Right ventricle myocardium inferior (tissue), 1 donor: ENCODE measurements at regions not wholly inside any gene's neighbourhood (a gene's known extent, or its start where the extent isn't known, plus 50 kb on each side); places are given as distances from the start of the nearest gene placed in this dataset.

Experiments
- ATAC-seq: fragments of 200-7000 bp; cut with Tn5 transposase; one replicate; pipeline ENCODE4 v1.9.1; 2020; ENCODE audit warnings: mild to moderate bottlenecking, moderate library complexity
- DNase-seq: peaks from one replicate; pipeline ENCODE4 v3.0.0; 2021; ENCODE audit errors: missing footprints
- intact Hi-C: fragments of 100-400 bp; cut with DNase I; formaldehyde crosslinking; loops from one replicate; pipeline ENCODE4 v1.11.0; 2022
- donor health status: DM: no; HTN: yes; CAD: no; lungs with severe emphysema.

DNA sequence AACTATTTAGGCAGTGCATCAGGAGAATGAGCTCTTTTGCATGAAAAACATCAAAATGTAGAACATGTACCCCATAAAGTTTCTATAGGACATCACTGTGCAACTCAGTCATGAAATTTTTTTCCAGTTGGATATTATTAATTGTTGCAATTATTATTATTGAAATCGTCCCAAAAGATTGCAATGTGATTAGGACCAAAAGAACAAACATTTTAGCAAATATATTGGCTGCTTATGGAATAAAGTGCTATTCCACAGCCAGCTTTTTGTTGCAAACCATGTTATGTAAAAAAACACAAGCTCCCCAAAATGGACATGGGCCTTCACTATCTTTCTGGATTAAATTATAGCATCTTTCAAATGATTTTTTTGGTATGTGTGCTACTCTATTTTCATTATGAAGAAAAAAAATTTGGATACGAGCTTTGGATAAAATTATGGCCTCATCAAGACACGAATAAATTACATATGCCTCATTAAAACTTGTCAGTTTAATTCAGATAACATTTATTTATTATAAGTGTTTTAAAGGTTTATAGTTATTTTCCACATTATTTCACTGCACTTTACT, 262.7 kb upstream of the TCF21 start:
- ATAC-seq (no peak), DNase-seq (no peak)
- intact Hi-C loops: no loop called here

DNA sequence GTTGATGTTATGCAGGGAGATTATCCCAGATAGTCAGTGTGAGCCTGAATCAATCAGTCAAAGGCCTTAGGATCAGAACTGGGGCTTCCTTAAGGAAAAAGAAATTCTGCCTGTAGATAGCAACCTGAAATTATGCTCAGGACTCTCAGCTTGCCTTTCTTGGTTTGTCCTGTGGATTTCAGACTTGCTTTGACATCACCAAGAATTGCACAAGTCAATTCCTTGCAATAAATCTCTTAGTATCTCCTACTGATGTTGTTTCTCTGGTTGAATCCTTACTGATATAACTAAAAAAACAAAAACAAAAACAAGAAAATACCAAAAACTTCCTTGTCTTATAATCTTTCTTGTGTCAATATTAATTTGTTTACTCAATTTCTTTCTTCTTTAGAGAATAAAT, 258.9 kb upstream of the TCF21 start:
- no peak for ATAC-seq
- intact Hi-C loops: no loop called here
- DNase-seq: no peak

DNA sequence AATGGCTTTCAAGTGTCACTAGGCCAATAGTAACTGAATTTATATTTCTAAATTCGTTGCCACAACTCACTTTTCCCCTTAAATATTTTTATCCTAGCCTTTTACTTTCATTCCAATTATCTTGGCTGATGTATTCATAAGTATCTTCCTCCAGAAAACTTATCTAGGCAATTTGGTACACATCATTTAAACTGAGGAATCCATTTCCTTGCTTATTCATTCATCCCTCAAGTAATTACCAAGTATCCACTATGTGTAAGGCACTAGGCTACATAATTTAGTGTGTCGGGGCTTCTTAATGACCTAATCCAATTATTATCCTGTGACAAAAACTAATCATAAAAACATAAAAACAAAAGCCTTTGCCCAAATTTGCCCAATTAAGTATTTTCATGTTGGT, 258.3 kb upstream of the TCF21 start:
- intact Hi-C loops: no loop called here
- ATAC-seq (no peak), DNase-seq (no peak)

GRCh38 chr6:133631421-133631820, 257.5 kb upstream of the TCF21 start:
- ATAC-seq: no peak

DNA sequence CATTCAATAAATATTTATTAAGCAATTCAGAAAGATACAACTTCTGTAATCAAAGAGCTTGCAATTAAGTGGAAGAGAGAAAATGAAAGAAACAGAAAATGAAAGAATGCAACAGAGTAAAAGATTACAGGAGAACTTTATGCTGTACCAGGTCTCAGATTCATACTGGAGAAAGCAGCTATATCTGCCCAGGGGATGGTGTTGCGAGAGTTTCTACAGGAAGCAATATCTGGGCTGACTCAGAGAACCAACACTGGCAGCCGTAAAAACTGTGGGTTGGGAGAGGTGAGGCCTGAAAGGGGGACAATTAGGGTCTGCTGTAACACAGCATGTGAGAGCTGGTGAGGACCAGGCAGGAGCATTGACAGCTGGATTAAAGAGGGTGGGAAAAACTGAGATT, 256.7 kb upstream of the TCF21 start:
- ATAC-seq (no peak), DNase-seq (no peak)
- intact Hi-C loops: no loop called here

More at GRCh38 chr6:133631421-133631820, 257.5 kb upstream of the TCF21 start:
- intact Hi-C loops: no loop called here
- DNase-seq: no peak

- ATAC-seq (no peak), DNase-seq (no peak)
- intact Hi-C loops: no loop called here
Observed at GRCh38 chr6:133632906-133633305, 256.0 kb upstream of the TCF21 start.

GRCh38 chr6:133634474-133634873, 254.4 kb upstream of the TCF21 start:
- intact Hi-C loops: no loop called here
- ATAC-seq (no peak), DNase-seq (no peak)

GRCh38 chr6:133635447-133635846, 253.5 kb upstream of the TCF21 start:
- DNase-seq (no peak), ATAC-seq (no peak)
- intact Hi-C loops: no loop called here

GRCh38 chr6:133637436-133637835, 251.5 kb upstream of the TCF21 start:
- intact Hi-C loops: no loop called here
- DNase-seq (no peak), ATAC-seq (no peak)

DNA sequence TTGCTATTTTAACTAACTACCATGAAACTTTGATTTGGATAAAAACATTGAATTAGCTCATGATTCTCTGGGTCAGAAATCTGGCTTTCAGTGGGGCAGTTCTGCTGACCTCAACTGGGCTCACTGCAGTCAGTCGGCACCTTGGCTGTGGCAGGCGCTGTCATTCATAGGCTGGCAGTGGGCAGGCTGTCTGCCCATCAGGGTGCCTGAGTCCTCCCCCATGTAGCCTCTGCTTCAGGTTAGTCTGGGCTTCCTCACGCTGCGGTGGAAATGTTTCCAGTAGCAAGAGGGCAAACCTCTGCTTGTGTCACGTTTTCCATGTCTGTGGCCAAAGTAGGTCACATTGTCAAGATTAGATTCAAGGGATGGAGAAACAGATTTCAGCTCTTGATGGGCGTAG, 251.0 kb upstream of the TCF21 start:
- intact Hi-C loops: no loop called here
- DNase-seq (no peak), ATAC-seq (no peak)

DNA sequence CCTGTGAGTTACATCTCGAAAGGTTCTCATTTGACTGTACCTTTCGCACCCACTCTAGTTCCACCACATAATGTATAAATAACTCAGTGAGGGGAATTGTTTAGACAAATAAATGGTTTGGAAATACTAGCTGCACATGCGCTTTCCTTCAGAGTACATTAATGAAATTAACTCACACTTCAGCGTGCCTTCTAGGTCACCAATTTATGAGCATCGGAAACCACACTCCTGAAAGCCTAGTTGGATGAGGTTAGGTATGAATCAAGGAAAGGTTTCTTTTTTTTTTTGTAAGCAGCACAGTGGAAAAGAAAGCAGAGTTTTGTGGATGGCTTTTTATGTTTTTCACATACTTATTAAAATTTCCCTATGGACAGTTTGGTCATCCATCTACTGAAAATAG, 247.8 kb upstream of the TCF21 start:
- ATAC-seq (no peak), DNase-seq (no peak)
- intact Hi-C loops: no loop called here

- ATAC-seq (no peak), DNase-seq (no peak)
- intact Hi-C loops: no loop called here
Observed at GRCh38 chr6:133644548-133644891, 244.4 kb upstream of the TCF21 start.

GRCh38 chr6:133644892-133645619, 243.9 kb upstream of the TCF21 start:
- DNase-seq: no peak

GRCh38 chr6:133645966-133646740, 242.8 kb upstream of the TCF21 start:
- ATAC-seq (peak; percentile 54), DNase-seq (no peak)
- intact Hi-C loops: no loop called here

More at GRCh38 chr6:133644892-133645619, 243.9 kb upstream of the TCF21 start:
- peak; percentile 54 for ATAC-seq
- intact Hi-C loops: no loop called here

- DNase-seq (no peak), ATAC-seq (no peak)
- intact Hi-C loops: no loop called here
Observed at GRCh38 chr6:133648581-133648980, 240.3 kb upstream of the TCF21 start.

DNA sequence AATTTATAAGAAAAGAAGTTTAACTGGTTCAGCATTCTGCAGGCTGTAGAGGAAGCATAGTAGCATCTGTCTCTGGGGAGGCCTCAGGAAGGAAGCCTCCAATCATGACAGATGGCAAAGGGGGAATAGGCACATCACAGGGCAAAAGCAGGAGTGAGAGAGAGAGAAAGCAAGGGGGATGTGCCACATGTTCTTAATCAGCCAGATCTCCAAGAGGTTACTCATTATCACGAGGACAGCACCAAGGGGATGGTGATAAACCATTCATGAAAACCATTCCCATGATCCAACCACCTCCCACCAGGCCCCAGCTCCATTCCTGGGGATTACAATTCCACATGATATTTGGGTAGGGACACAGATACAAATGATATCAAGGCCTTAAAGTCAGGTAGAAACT, 217.5 kb upstream of the TCF21 start:
- no peak for DNase-seq
- intact Hi-C loops: no loop called here
- no peak for ATAC-seq

GRCh38 chr6:133673056-133673455, 215.9 kb upstream of the TCF21 start:
- intact Hi-C loops: no loop called here
- DNase-seq (no peak), ATAC-seq (no peak)

GRCh38 chr6:133674661-133675060, 214.3 kb upstream of the TCF21 start:
- DNase-seq (no peak), ATAC-seq (no peak)
- intact Hi-C loops: no loop called here

DNA sequence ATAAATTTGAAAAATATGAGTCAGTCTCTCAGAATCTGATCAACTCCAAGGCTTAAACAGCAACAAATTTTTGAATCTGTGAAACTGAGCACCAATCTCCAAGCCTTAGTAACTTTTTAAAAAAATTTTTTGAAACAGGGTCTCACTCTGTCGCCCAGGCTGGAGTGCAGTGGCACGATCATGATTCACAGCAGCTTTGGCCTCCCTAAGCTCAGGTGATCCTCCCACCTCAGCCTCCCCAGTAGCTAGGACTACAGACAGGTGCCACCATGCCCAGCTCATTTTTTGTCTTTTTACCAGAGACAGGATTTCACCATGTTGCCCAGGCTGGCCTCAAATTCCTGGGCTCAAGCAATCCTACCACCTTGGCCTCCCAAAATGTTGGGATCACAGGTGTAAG, 207.9 kb upstream of the TCF21 start:
- DNase-seq (no peak), ATAC-seq (no peak)
- intact Hi-C loops: no loop called here

- no peak for DNase-seq
- intact Hi-C loops: no loop called here
- ATAC-seq: no peak
Observed at GRCh38 chr6:133681891-133682290, 207.0 kb upstream of the TCF21 start.
